Raji (cell line): ENCODE measurements at regions not wholly inside any gene's neighbourhood (a gene's known extent, or its start where the extent isn't known, plus 50 kb on each side); places are given as distances from the start of the nearest gene placed in this dataset.

ENCODE experiments used
- POLR2A ChIP-seq: IDR thresholded peaks from 2 replicates; pipeline ENCODE4 v1.6.1; 2011; ENCODE audit warnings: low read depth, low read length, control low read depth; ENCODE audit not compliant: insufficient read depth

GRCh38 chr3:194941956-194942511 is 256.4 kb downstream of the FAM43A start:
- no peak for TF ChIP-seq POLR2A

- no peak for TF ChIP-seq POLR2A
These were observed 258.8 kb downstream of the FAM43A start for GRCh38 chr3:194944526-194944925.

- TF ChIP-seq POLR2A, result no peak
These were observed 259.8 kb downstream of the FAM43A start for GRCh38 chr3:194945508-194945907.

GRCh38 chr3:194946091-194946490 is 260.4 kb downstream of the FAM43A start:
- no peak for TF ChIP-seq POLR2A

GRCh38 chr3:194949592-194949991 is 263.9 kb downstream of the FAM43A start:
- no peak for TF ChIP-seq POLR2A

- no peak for TF ChIP-seq POLR2A
These were observed 265.4 kb downstream of the FAM43A start for GRCh38 chr3:194950906-194951628.

- TF ChIP-seq POLR2A, result no peak
These were observed 266.4 kb downstream of the FAM43A start for GRCh38 chr3:194951931-194952582.

- TF ChIP-seq POLR2A, result no peak
These were observed 267.2 kb downstream of the FAM43A start for GRCh38 chr3:194952841-194953241.

GRCh38 chr3:194953291-194953690 is 267.6 kb downstream of the FAM43A start:
- TF ChIP-seq POLR2A, result no peak

- no peak for TF ChIP-seq POLR2A
These were observed 269.9 kb downstream of the FAM43A start for GRCh38 chr3:194955546-194955945.

GRCh38 chr3:194955979-194956696 is 270.5 kb downstream of the FAM43A start:
- TF ChIP-seq POLR2A, result no peak

- no peak for TF ChIP-seq POLR2A
These were observed 271.2 kb downstream of the FAM43A start for GRCh38 chr3:194956697-194957396.

GRCh38 chr3:194957743-194958240 is 272.1 kb downstream of the FAM43A start:
- TF ChIP-seq POLR2A, result no peak

- TF ChIP-seq POLR2A, result no peak
These were observed 273.5 kb downstream of the FAM43A start for GRCh38 chr3:194959217-194959616.

GRCh38 chr3:194960446-194961032 is 274.9 kb downstream of the FAM43A start:
- TF ChIP-seq POLR2A, result no peak

- no peak for TF ChIP-seq POLR2A
These were observed 275.5 kb downstream of the FAM43A start for GRCh38 chr3:194961149-194961548.
